Suprapubic skin (tissue), 4 donors: ENCODE measurements at regions not wholly inside any gene's neighbourhood (a gene's known extent, or its start where the extent isn't known, plus 50 kb on each side); places are given as distances from the start of the nearest gene placed in this dataset.

Source experiments
- DNase-seq, 2 donors: peaks; one replicate each; pipeline ENCODE4 v3.0.0-alpha.2; 2019; ENCODE audit warnings: low spot score in 2 of 2
- H3K27ac ChIP-seq: fragments of 200-600 bp; sonication (generic); one replicate; pipeline ENCODE4 v1.5.1; 2019
- H3K27me3 ChIP-seq: fragments of 200-600 bp; sonication (generic); one replicate; pipeline ENCODE4 v1.5.1; 2019
- H3K36me3 ChIP-seq: fragments of 200-600 bp; sonication (generic); one replicate; pipeline ENCODE4 v1.5.1; 2019
- H3K4me1 ChIP-seq: fragments of 200-600 bp; sonication (generic); one replicate; pipeline ENCODE4 v1.5.1; 2019
- H3K4me3 ChIP-seq: fragments of 200-600 bp; sonication (generic); one replicate; pipeline ENCODE4 v1.5.1; 2019; ENCODE audit warnings: mild to moderate bottlenecking
- H3K9me3 ChIP-seq: fragments of 200-600 bp; sonication (generic); one replicate; pipeline ENCODE4 v1.5.1; 2019
- EP300 ChIP-seq: sonication (generic); formaldehyde crosslinking; IDR thresholded peaks from one replicate; pipeline ENCODE4 v1.6.1; 2017; ENCODE audit warnings: antibody characterized with exemption
- POLR2A ChIP-seq, 2 donors: fragments of 450-650 bp; IDR thresholded peaks; one replicate each; pipeline ENCODE4 v1.6.1; 2017; ENCODE audit warnings: antibody characterized with exemption in 2 of 2, mild to moderate bottlenecking in 2 of 2, moderate library complexity in 2 of 2
- POLR2AphosphoS5 ChIP-seq, 3 donors: sonication (generic); formaldehyde crosslinking; IDR thresholded peaks; one replicate each; pipeline ENCODE4 v1.6.1; 2017; ENCODE audit warnings: antibody characterized with exemption in 3 of 3
- WGBS: methylation state at CpG from one replicate; pipeline ENCODE4 v1.1.5; 2018; 5-methylcytosine and 5-hydroxymethylcytosine counted together
- TF ChIP-seq, protein P1 (sequence below), 2 donors: fragments of 200-600 bp in 1 of 2; fragments of 450-650 bp in 1 of 2; sonication (generic) in 1 of 2; IDR thresholded peaks; one replicate each; pipeline ENCODE4 v1.5.1; 2016 to 2019; ENCODE audit warnings: antibody characterized with exemption in 2 of 2, mild to moderate bottlenecking in 1 of 2, moderate library complexity in 1 of 2

DNA sequence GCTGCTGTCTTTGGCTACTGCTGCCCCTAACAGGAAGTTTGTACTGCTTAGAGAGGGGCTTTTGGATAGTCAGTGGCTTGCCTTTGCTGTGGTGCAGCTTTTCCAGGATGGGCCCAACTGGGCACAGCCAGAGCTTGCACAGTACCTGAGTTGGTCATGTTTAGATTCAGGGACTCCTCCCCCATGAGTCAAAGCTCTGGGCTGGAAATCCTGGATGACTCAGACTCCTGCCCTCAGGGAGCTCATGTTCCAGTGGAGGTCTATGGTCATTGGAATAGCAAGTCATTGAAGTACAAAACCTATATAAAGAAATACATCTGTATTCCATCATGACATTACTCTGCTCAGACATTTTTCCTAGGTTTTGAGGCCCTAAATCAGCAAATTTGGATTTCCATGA lies 66.7 kb upstream of the PJA1 start:
- Histone ChIP-seq H3K27ac (no peak overlapping the region), H3K36me3 (no peaks in the 10 kb centered on the region), H3K27me3 (no peaks in the 10 kb centered on the region), H3K4me3 (no peak overlapping the region), H3K4me1 (no peaks in the 10 kb centered on the region), H3K9me3 (no peaks in the 10 kb centered on the region)
- TF ChIP-seq, protein P1, sequence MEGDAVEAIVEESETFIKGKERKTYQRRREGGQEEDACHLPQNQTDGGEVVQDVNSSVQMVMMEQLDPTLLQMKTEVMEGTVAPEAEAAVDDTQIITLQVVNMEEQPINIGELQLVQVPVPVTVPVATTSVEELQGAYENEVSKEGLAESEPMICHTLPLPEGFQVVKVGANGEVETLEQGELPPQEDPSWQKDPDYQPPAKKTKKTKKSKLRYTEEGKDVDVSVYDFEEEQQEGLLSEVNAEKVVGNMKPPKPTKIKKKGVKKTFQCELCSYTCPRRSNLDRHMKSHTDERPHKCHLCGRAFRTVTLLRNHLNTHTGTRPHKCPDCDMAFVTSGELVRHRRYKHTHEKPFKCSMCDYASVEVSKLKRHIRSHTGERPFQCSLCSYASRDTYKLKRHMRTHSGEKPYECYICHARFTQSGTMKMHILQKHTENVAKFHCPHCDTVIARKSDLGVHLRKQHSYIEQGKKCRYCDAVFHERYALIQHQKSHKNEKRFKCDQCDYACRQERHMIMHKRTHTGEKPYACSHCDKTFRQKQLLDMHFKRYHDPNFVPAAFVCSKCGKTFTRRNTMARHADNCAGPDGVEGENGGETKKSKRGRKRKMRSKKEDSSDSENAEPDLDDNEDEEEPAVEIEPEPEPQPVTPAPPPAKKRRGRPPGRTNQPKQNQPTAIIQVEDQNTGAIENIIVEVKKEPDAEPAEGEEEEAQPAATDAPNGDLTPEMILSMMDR (IDR thresholded peaks at IDR 0.05) = no peak
- TF ChIP-seq EP300 = no peak
- TF ChIP-seq POLR2A (IDR thresholded peaks at IDR 0.05) = no peak
- TF ChIP-seq POLR2AphosphoS5 (IDR thresholded peaks at IDR 0.05) = no peak
- DNase-seq = no peak

DNA sequence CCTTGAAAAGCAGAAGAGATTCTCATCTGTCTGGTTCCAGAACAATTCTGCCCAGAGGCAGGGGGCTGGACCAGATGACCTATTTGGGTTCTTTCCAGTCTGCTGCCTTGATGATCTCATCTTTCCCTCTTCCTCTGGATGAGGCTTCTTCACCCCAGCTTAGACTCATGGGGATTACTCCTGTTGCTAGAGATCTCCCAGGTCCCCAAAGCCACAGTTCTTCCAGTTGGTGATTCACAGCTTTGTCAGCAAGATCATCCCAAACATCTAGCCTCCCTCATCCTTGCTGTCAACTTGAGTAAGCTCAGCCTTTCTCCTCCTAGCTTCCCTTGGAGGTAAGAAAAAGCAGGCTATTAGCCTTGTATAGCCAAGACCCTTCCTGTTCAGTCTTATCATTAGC lies 64.2 kb upstream of the PJA1 start:
- Histone ChIP-seq H3K4me3 (no peak overlapping the region), H3K4me1 (no peaks in the 10 kb centered on the region), H3K9me3 (no peaks in the 10 kb centered on the region), H3K27ac (no peak overlapping the region), H3K27me3 (no peaks in the 10 kb centered on the region), H3K36me3 (no peaks in the 10 kb centered on the region)
- DNase-seq = no peak
- TF ChIP-seq EP300 = no peak

DNA sequence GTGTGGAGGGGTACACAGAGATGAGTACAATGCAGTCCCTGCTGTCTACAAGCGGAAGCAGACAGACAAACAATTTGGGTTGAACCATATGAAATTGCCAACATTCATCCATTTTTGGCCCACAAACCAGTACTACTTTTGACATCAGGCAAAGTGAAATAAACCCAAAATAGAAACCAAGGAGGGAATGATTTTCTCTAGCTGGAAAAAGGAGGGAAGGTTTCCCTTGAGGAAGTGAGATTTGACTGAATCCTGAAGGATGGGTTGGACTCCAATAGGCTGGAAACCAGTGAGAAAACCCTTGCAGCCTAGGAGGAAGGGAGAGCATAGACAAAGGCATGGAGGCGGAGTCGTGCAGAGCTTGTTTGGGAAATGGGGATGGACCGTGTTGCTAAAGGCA lies 63.5 kb upstream of the PJA1 start:
- no peaks in the 10 kb centered on the region for H3K4me1 ChIP-seq
- no peak for DNase-seq
- H3K9me3 ChIP-seq = no peaks in the 10 kb centered on the region
- WGBS = 71% methylated on average over 4 of the region's 4 CpGs
- H3K27ac ChIP-seq = no peak overlapping the region
- TF ChIP-seq, protein P1 (IDR thresholded peaks at IDR 0.05) = no peak
- no peak for TF ChIP-seq EP300
- TF ChIP-seq POLR2A (IDR thresholded peaks at IDR 0.05) = no peak
- no peak for TF ChIP-seq POLR2AphosphoS5 (IDR thresholded peaks at IDR 0.05)
- H3K27me3 ChIP-seq = no peaks in the 10 kb centered on the region
- no peaks in the 10 kb centered on the region for H3K36me3 ChIP-seq
- no peak overlapping the region for H3K4me3 ChIP-seq

DNA sequence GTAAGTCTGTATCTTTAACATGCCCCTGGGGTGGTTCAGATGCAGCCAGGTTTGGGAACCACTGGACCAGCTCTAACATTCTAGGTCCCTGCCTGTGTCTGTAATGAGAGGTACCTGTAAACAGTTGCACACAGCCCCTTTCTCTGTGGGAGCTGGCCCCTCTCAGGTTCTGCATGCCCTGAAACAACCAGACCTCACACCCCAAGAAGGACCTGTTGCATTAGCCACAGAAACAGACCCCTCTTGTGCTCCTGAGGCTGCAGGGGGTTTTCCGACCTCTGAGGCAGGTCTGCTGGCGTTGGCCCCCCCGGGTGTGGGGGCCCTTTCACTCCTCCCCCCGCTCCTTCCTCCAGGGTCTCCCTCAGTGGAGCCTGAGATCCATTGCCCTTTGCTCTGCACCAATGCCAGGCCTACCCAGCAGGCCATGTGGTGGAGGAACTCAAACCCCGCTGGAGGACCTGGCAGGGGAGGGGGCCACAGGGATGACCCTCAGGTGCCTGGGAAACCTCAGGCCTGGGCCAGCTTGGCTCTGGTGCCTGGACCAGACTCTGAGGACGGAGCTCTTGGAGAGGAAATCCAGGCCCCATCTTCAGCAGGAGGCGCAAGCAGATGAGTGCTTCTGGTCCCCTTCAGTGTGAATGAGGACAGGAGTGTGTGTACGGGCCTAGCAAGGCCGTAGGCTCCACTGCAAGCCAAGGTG lies 61.4 kb upstream of the PJA1 start:
- peaks cover 4% of the 10 kb centered on the region for H3K4me1 ChIP-seq
- DNase-seq = no peak
- H3K4me3 ChIP-seq = no peak overlapping the region
- no peak overlapping the region for H3K27ac ChIP-seq
- no peak for TF ChIP-seq EP300
- no peak for TF ChIP-seq POLR2AphosphoS5 (IDR thresholded peaks at IDR 0.05)
- no peak for TF ChIP-seq POLR2A (IDR thresholded peaks at IDR 0.05)
- TF ChIP-seq, protein P1 (IDR thresholded peaks at IDR 0.05) = no peak
- WGBS = 55% methylated on average over 6 of the region's 9 CpGs
- H3K36me3 ChIP-seq = no peaks in the 10 kb centered on the region
- no peaks in the 10 kb centered on the region for H3K27me3 ChIP-seq
- no peaks in the 10 kb centered on the region for H3K9me3 ChIP-seq

DNA sequence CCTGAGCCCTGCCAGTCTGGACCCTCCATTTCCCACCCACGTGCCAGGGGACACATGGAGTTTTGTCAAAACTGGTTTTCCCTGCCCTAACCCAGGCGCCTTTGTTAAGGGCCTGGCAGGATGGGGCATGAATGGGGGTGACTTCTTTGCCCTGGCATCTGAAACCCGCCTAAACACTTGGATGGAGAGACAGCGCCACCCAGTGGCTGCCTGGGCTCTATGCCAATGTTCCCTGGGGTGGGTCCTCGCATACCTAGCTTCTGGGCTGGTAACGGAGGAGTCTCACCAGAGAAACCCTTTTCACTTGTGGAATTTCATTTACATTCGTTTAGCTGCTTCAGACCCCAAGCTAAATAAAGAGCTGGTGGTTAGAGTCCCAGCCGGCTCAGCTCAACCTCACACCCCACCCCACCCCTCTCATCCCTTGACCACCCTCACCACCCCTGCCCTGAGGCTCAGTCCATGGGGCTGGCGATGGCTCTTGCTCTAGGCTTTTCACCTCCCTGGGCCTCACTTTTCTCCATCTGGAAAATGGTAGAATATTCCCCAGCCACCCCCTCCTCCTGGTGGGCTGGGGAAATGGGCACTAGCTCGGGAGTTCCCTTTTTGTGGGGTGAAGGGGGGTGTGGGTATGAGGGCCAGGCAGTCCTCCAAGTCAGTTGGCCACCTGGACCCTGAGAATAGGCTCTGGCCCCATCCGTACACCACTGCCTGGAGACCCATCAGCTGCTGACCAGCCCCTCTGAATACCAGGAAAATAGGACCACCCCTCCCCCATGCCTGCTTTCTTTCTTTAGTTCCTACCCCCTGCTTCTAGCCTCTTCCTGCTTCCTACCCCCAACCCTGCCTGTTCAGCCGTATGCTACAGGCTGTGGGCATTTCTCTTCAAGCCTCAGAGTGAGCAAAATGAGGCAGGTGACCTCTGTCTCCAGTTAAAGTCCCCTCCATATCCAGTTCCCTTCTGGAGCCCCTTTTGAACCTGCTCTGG lies 57.1 kb upstream of the PJA1 start:
- Histone ChIP-seq H3K27ac (no peak overlapping the region), H3K4me1 (peaks cover 7% of the 10 kb centered on the region), H3K4me3 (no peak overlapping the region), H3K36me3 (no peaks in the 10 kb centered on the region), H3K9me3 (no peaks in the 10 kb centered on the region), H3K27me3 (no peaks in the 10 kb centered on the region)
- peak in 1 of 2 donors; percentile 76 for DNase-seq
- 22% methylated on average over 11 of the region's 12 CpGs for whole genome bisulfite sequencing
- TF ChIP-seq, protein P1 (IDR thresholded peaks at IDR 0.05) = peak; percentile 25 to 69
- no peak for TF ChIP-seq POLR2A (IDR thresholded peaks at IDR 0.05)
- no peak for TF ChIP-seq POLR2AphosphoS5 (IDR thresholded peaks at IDR 0.05)
- no peak for TF ChIP-seq EP300
